SK-N-SH (cell line): ENCODE measurements at regions not wholly inside any gene's neighbourhood (a gene's known extent, or its start where the extent isn't known, plus 50 kb on each side); places are given as distances from the start of the nearest gene placed in this dataset.

Experiments used
- CTCF ChIA-PET: fragments of 300-600, 350-600 bp; formaldehyde crosslinking; extraction: SDS; loops from one replicate; lab custom pipeline; 2021; lab: Yijun Ruan, JAX
- POLR2A ChIA-PET: fragments of 350-600 bp; sonication (Branson Sonifier 250); formaldehyde crosslinking; extraction: SDS; loops from one replicate; lab custom pipeline; 2020; ENCODE audit warnings: antibody characterized with exemption, inconsistent platforms; lab: Yijun Ruan, JAX
- DNase-seq: peaks from one replicate; pipeline ENCODE4 v3.0.0; 2012
- H2AFZ ChIP-seq: fragments of 200-600 bp; sonication (generic); 2 replicates; pipeline ENCODE4 v1.8.1; 2016; ENCODE audit warnings: antibody characterized with exemption, mild to moderate bottlenecking, low read depth
- H3F3A ChIP-seq: fragments of 200-600 bp; sonication (generic); replicated peaks from 2 replicates; pipeline ENCODE3; 2016; ENCODE audit warnings: antibody characterized with exemption, mild to moderate bottlenecking; ENCODE audit not compliant: insufficient read depth
- H3K27ac ChIP-seq, 2 experiments: fragments of 200-500 bp in 1 of 2; fragments of 200-600 bp in 1 of 2; sonication (Bioruptor generic) in 1 of 2; sonication (generic), shearing (Covaris generic) in 1 of 2; 2 replicates each; pipeline versions ENCODE4 v1.5.1 to v1.6.1; 2014 to 2016; ENCODE audit warnings: low read depth in 2 of 2, inconsistent platforms in 1 of 2, low read length in 1 of 2, mild to moderate bottlenecking in 1 of 2, mixed read lengths in 1 of 2
- H3K27me3 ChIP-seq: fragments of 200-600 bp; sonication (generic), shearing (Covaris generic); 2 replicates; pipeline ENCODE4 v1.6.1; 2016; ENCODE audit warnings: mixed run types; ENCODE audit not compliant: insufficient read depth
- H3K36me3 ChIP-seq, 2 experiments: fragments of 200-500 bp in 1 of 2; fragments of 200-600 bp in 1 of 2; sonication (Bioruptor generic) in 1 of 2; sonication (generic) in 1 of 2; replicated peaks in 1 of 2; 2 replicates each; pipeline versions ENCODE3 to v1.5.1; 2014 to 2016; ENCODE audit warnings: low read length in 1 of 2, mild to moderate bottlenecking in 1 of 2; ENCODE audit not compliant: insufficient read depth in 2 of 2, control insufficient read depth in 1 of 2
- H3K4me1 ChIP-seq, 2 experiments: fragments of 200-500 bp in 1 of 2; fragments of 200-600 bp in 1 of 2; sonication (Bioruptor generic) in 1 of 2; sonication (generic), shearing (Covaris generic) in 1 of 2; 2 replicates each; pipeline versions ENCODE4 v1.5.1 to v1.6.1; 2014 to 2016; ENCODE audit warnings: low read depth in 1 of 2, low read length in 1 of 2, mixed run types in 1 of 2; ENCODE audit not compliant: insufficient read depth in 2 of 2, control insufficient read depth in 1 of 2
- H3K4me2 ChIP-seq: fragments of 200-600 bp; sonication (generic), shearing (Covaris generic); 2 replicates; pipeline ENCODE4 v1.6.1; 2017; ENCODE audit warnings: mixed run types
- H3K4me3 ChIP-seq, 2 experiments: fragments of 200-500 bp in 1 of 2; fragments of 200-600 bp in 1 of 2; sonication (Bioruptor generic) in 1 of 2; sonication (generic), shearing (Covaris generic) in 1 of 2; 2 replicates each; pipeline versions ENCODE4 v1.5.1 to v1.8.1; 2014 to 2016; ENCODE audit warnings: low read depth in 2 of 2, inconsistent platforms in 1 of 2, low read length in 1 of 2, mild to moderate bottlenecking in 1 of 2, mixed read lengths in 1 of 2, moderate library complexity in 1 of 2
- H3K79me2 ChIP-seq: fragments of 200-600 bp; sonication (generic); 2 replicates; pipeline ENCODE4 v1.8.1; 2017; ENCODE audit warnings: mild to moderate bottlenecking; ENCODE audit not compliant: insufficient read depth
- H3K9ac ChIP-seq: fragments of 200-600 bp; sonication (generic); 2 replicates; pipeline ENCODE4 v1.6.1; 2017; ENCODE audit warnings: mixed run types
- H3K9me2 ChIP-seq: fragments of 200-600 bp; sonication (generic); 2 replicates; pipeline ENCODE4 v1.6.1; 2017; ENCODE audit warnings: mixed run types
- H3K9me3 ChIP-seq: fragments of 200-600 bp; sonication (generic); 2 replicates; pipeline ENCODE4 v1.6.1; 2017; ENCODE audit warnings: mixed run types, mild to moderate bottlenecking, moderate library complexity
- H4K20me1 ChIP-seq: fragments of 200-600 bp; sonication (generic); 2 replicates; pipeline ENCODE4 v1.6.1; 2017; ENCODE audit warnings: mild to moderate bottlenecking, mixed run types; ENCODE audit not compliant: insufficient read depth
- CHD2 ChIP-seq: fragments of 150-350 bp; IDR thresholded peaks from 2 replicates; pipeline ENCODE4 v1.6.1; 2018; ENCODE audit warnings: low read length; ENCODE audit not compliant: partially characterized antibody
- ELF1 ChIP-seq: IDR thresholded peaks from 2 replicates; pipeline ENCODE4 v1.4.0; 2012
- GATA2 ChIP-seq: sonication (generic); formaldehyde crosslinking; IDR thresholded peaks from 2 replicates; pipeline ENCODE4 v1.5.0; 2020; ENCODE audit warnings: mild to moderate bottlenecking, missing genetic modification reagents
- MEF2A ChIP-seq: IDR thresholded peaks from 2 replicates; pipeline ENCODE4 v1.4.0; 2012; ENCODE audit warnings: low read depth, borderline replicate concordance
- NFIC ChIP-seq: IDR thresholded peaks from 2 replicates; pipeline ENCODE4 v1.4.0; 2012; ENCODE audit warnings: borderline replicate concordance
- NRF1 ChIP-seq: IDR thresholded peaks from 2 replicates; pipeline ENCODE4 v1.6.1; 2012; ENCODE audit warnings: low read depth, mild to moderate bottlenecking, low read length
- RXRA ChIP-seq: IDR thresholded peaks from 2 replicates; pipeline ENCODE4 v1.4.0; 2012; ENCODE audit warnings: low read depth, mild to moderate bottlenecking, borderline replicate concordance
- SIN3A ChIP-seq: IDR thresholded peaks from 2 replicates; pipeline ENCODE4 v1.6.1; 2012; ENCODE audit warnings: low read depth, mild to moderate bottlenecking, low read length, moderate library complexity, borderline replicate concordance
- SMC3 ChIP-seq: IDR thresholded peaks from 2 replicates; pipeline ENCODE4 v1.6.1; 2012; ENCODE audit warnings: low read depth, low read length, improper control_type of control experiment
- TAF1 ChIP-seq: IDR thresholded peaks from 2 replicates; pipeline ENCODE4 v1.6.1; 2012; ENCODE audit warnings: low read depth, mild to moderate bottlenecking, low read length, moderate library complexity, borderline replicate concordance
- TCF12 ChIP-seq: IDR thresholded peaks from 2 replicates; pipeline ENCODE4 v1.4.0; 2012
- YY1 ChIP-seq: IDR thresholded peaks from 2 replicates; pipeline ENCODE4 v1.4.0; 2012; ENCODE audit warnings: low read depth, mild to moderate bottlenecking
- WGBS: methylation state at CpG from one replicate; pipeline ENCODE4 v1.1.6; 2017; ENCODE audit warnings: low lambda C conversion rate; 5-methylcytosine and 5-hydroxymethylcytosine counted together
- TF ChIP-seq, protein P1 (sequence below): IDR thresholded peaks from 2 replicates; pipeline ENCODE4 v1.4.0; 2012; ENCODE audit warnings: low read depth, borderline replicate concordance
- TF ChIP-seq, protein P2 (sequence below): IDR thresholded peaks from 2 replicates; pipeline ENCODE4 v1.6.1; 2012; ENCODE audit warnings: mild to moderate bottlenecking, low read depth, low read length, moderate library complexity
- TF ChIP-seq, protein P3 (sequence below): IDR thresholded peaks from 2 replicates; pipeline ENCODE4; 2012
- TF ChIP-seq, protein P4 (sequence below): fragments of 200-600 bp; sonication (generic); IDR thresholded peaks from 2 replicates; pipeline ENCODE4 v1.6.1; 2017; ENCODE audit warnings: antibody characterized with exemption, mild to moderate bottlenecking, moderate library complexity
- TF ChIP-seq, protein P5 (sequence below): fragments of 150-350 bp; IDR thresholded peaks from 2 replicates; pipeline ENCODE4 v1.6.1; 2017; ENCODE audit warnings: antibody characterized with exemption, low read length, low read depth, borderline replicate concordance

DNA sequence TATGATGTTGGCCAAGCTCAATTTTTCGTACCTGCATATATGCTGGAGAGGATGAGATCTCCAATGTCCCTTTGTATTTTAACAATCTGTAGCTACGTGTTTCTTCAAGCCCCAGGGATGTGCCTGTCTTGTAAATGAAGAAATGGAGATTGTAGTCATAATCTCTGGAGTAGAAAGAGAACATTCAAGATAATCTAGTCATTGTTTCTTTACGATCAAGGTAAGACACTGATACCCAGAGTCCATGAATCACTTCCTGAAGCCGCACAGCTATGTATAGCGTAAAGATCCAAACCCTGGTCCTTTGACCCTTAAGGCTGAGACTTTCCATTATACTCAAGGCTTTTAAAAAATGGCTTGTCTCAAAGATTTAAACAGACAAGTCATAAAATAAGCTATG, 205.5 kb downstream of the HS3ST3B1 start (continued):
- TF ChIP-seq, protein P1, sequence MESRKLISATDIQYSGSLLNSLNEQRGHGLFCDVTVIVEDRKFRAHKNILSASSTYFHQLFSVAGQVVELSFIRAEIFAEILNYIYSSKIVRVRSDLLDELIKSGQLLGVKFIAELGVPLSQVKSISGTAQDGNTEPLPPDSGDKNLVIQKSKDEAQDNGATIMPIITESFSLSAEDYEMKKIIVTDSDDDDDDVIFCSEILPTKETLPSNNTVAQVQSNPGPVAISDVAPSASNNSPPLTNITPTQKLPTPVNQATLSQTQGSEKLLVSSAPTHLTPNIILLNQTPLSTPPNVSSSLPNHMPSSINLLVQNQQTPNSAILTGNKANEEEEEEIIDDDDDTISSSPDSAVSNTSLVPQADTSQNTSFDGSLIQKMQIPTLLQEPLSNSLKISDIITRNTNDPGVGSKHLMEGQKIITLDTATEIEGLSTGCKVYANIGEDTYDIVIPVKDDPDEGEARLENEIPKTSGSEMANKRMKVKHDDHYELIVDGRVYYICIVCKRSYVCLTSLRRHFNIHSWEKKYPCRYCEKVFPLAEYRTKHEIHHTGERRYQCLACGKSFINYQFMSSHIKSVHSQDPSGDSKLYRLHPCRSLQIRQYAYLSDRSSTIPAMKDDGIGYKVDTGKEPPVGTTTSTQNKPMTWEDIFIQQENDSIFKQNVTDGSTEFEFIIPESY = no peak
- TF ChIP-seq ELF1 = no peak

DNA sequence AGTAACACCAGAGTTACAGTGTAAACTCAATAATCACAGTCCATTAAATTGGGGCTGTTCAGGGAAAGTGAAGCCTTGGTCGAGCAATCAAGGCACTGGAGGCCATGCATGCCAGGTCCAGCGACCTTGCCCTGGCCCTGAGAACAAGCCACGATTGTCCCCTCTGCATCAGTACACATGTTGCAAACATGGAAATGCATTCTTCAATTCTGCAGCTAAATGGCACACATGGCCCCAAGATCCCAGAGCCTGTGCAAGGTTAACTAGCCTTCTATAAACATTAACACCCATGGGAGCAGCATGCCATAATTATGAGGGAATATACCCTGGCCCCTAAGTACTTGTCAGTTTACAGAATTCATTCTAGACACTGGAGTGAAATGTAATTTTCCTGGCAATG, 204.7 kb downstream of the HS3ST3B1 start:
- H3K4me1 ChIP-seq = no peaks in the 10 kb centered on the region
- H2AFZ ChIP-seq = no peak overlapping the region
- H3K9ac ChIP-seq = no peak overlapping the region
- CTCF ChIA-PET = no interaction called here
- no peak for TF ChIP-seq TCF12
- TF ChIP-seq, protein P1 = no peak
- no peak for TF ChIP-seq GATA2 (CRISPR knock-in tag)
- TF ChIP-seq MEF2A = no peak
- TF ChIP-seq, protein P2, sequence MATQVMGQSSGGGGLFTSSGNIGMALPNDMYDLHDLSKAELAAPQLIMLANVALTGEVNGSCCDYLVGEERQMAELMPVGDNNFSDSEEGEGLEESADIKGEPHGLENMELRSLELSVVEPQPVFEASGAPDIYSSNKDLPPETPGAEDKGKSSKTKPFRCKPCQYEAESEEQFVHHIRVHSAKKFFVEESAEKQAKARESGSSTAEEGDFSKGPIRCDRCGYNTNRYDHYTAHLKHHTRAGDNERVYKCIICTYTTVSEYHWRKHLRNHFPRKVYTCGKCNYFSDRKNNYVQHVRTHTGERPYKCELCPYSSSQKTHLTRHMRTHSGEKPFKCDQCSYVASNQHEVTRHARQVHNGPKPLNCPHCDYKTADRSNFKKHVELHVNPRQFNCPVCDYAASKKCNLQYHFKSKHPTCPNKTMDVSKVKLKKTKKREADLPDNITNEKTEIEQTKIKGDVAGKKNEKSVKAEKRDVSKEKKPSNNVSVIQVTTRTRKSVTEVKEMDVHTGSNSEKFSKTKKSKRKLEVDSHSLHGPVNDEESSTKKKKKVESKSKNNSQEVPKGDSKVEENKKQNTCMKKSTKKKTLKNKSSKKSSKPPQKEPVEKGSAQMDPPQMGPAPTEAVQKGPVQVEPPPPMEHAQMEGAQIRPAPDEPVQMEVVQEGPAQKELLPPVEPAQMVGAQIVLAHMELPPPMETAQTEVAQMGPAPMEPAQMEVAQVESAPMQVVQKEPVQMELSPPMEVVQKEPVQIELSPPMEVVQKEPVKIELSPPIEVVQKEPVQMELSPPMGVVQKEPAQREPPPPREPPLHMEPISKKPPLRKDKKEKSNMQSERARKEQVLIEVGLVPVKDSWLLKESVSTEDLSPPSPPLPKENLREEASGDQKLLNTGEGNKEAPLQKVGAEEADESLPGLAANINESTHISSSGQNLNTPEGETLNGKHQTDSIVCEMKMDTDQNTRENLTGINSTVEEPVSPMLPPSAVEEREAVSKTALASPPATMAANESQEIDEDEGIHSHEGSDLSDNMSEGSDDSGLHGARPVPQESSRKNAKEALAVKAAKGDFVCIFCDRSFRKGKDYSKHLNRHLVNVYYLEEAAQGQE = no peak
- TF ChIP-seq NFIC = no peak
- no peak for TF ChIP-seq CHD2
- TF ChIP-seq, protein P3, sequence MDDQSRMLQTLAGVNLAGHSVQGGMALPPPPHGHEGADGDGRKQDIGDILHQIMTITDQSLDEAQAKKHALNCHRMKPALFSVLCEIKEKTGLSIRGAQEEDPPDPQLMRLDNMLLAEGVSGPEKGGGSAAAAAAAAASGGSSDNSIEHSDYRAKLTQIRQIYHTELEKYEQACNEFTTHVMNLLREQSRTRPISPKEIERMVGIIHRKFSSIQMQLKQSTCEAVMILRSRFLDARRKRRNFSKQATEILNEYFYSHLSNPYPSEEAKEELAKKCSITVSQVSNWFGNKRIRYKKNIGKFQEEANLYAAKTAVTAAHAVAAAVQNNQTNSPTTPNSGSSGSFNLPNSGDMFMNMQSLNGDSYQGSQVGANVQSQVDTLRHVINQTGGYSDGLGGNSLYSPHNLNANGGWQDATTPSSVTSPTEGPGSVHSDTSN = no peak
- TF ChIP-seq TAF1 = no peak
- TF ChIP-seq ELF1 = no peak
- TF ChIP-seq SIN3A = no peak
- TF ChIP-seq, protein P4, sequence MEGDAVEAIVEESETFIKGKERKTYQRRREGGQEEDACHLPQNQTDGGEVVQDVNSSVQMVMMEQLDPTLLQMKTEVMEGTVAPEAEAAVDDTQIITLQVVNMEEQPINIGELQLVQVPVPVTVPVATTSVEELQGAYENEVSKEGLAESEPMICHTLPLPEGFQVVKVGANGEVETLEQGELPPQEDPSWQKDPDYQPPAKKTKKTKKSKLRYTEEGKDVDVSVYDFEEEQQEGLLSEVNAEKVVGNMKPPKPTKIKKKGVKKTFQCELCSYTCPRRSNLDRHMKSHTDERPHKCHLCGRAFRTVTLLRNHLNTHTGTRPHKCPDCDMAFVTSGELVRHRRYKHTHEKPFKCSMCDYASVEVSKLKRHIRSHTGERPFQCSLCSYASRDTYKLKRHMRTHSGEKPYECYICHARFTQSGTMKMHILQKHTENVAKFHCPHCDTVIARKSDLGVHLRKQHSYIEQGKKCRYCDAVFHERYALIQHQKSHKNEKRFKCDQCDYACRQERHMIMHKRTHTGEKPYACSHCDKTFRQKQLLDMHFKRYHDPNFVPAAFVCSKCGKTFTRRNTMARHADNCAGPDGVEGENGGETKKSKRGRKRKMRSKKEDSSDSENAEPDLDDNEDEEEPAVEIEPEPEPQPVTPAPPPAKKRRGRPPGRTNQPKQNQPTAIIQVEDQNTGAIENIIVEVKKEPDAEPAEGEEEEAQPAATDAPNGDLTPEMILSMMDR = no peak
- no peak for TF ChIP-seq YY1
- TF ChIP-seq RXRA = no peak
- TF ChIP-seq SMC3 = no peak
- no peak for TF ChIP-seq NRF1
- TF ChIP-seq, protein P5, sequence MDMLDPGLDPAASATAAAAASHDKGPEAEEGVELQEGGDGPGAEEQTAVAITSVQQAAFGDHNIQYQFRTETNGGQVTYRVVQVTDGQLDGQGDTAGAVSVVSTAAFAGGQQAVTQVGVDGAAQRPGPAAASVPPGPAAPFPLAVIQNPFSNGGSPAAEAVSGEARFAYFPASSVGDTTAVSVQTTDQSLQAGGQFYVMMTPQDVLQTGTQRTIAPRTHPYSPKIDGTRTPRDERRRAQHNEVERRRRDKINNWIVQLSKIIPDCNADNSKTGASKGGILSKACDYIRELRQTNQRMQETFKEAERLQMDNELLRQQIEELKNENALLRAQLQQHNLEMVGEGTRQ = no peak
- 0% methylated on average over 3 of the region's 3 CpGs for WGBS
- H3K27me3 ChIP-seq = no peaks in the 10 kb centered on the region
- no peaks in the 10 kb centered on the region for H3K9me3 ChIP-seq
- H3K9me2 ChIP-seq = no peaks in the 10 kb centered on the region
- H4K20me1 ChIP-seq = no peaks in the 10 kb centered on the region
- no peak overlapping the region for H3K4me3 ChIP-seq
- no peak overlapping the region for H3K27ac ChIP-seq
- H3F3A ChIP-seq = no peaks in the 10 kb centered on the region
- H3K4me2 ChIP-seq = no peak overlapping the region
- no peaks in the 10 kb centered on the region for H3K36me3 ChIP-seq
- no peak for DNase-seq
- POLR2A ChIA-PET = no interaction called here
- no peaks in the 10 kb centered on the region for H3K79me2 ChIP-seq
